ENCODE measurements at regions not wholly inside any gene's neighbourhood (a gene's known extent, or its start where the extent isn't known, plus 50 kb on each side); places are given as distances from the start of the nearest gene placed in this dataset.

DNA sequence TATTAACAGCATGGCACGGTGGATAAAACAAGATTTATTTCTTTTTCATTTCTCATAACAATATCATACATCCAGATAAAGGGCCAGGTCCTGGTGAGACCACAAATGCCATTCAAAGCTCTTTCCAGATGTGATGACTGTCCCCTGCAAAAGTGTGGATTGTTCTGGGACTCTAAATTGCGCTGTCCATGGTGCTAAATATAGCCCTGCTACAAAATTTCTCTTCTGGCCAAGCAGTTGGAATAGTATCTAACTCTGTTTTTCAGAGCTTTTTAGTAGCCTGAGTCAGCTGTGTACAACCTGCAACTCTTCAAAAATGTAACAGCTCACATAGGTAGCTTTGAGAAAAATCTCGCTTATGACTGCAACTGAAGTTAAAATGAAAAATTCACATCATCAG lies 115.8 kb downstream of the MANEA start:
- Mint-ChIP-seq H3K27ac (no peak overlapping the region), H3K36me3 (ENCODE audit: low read depth) (no peaks in the 10 kb centered on the region), H3K27me3 (ENCODE audit: insufficient read depth, low read depth, poor library complexity) (no peaks in the 10 kb centered on the region), H3K9me3 (no peaks in the 10 kb centered on the region), H3K4me1 (peaks cover 2% of the 10 kb centered on the region; the same call in 2 of the 3 replicates), H3K4me3 (no peak overlapping the region)
- Histone ChIP-seq H3K4me3 (no peak overlapping the region), H4K20me1 (replicated peaks; ENCODE audit: insufficient read depth) (no peaks in the 10 kb centered on the region), H3K27me3 (ENCODE audit: insufficient read depth) (no peaks in the 10 kb centered on the region), H2AFZ (no peak overlapping the region), H3K36me3 (ENCODE audit: insufficient read depth) (no peaks in the 10 kb centered on the region), H3K79me2 (replicated peaks; ENCODE audit: insufficient read depth) (no peaks in the 10 kb centered on the region), H3K4me2 (no peak overlapping the region), H3F3A (replicated peaks; ENCODE audit: low read depth) (no peaks in the 10 kb centered on the region), H3K4me1 (ENCODE audit: insufficient read depth) (no peaks in the 10 kb centered on the region), H3K9me2 (ENCODE audit: insufficient read depth) (peaks cover under 1% of the 10 kb centered on the region; the same call in 1 of the 2 replicates), H3K27ac (ENCODE audit: low read depth) (no peak overlapping the region)
- peak; percentile 38 for DNase-seq (ENCODE audit: low spot score)
- TF ChIP-seq CTCF (conservative IDR thresholded peaks at IDR 0.05; ENCODE audit: low read depth in 2 of 2) (no peak), EZH2phosphoT487 (IDR thresholded peaks at IDR 0.05; ENCODE audit: unreplicated experiment) (no peak), JUNB (IDR thresholded peaks at IDR 0.05; ENCODE audit: unreplicated experiment) (no peak)
- TF ChIP-seq, protein P1, sequence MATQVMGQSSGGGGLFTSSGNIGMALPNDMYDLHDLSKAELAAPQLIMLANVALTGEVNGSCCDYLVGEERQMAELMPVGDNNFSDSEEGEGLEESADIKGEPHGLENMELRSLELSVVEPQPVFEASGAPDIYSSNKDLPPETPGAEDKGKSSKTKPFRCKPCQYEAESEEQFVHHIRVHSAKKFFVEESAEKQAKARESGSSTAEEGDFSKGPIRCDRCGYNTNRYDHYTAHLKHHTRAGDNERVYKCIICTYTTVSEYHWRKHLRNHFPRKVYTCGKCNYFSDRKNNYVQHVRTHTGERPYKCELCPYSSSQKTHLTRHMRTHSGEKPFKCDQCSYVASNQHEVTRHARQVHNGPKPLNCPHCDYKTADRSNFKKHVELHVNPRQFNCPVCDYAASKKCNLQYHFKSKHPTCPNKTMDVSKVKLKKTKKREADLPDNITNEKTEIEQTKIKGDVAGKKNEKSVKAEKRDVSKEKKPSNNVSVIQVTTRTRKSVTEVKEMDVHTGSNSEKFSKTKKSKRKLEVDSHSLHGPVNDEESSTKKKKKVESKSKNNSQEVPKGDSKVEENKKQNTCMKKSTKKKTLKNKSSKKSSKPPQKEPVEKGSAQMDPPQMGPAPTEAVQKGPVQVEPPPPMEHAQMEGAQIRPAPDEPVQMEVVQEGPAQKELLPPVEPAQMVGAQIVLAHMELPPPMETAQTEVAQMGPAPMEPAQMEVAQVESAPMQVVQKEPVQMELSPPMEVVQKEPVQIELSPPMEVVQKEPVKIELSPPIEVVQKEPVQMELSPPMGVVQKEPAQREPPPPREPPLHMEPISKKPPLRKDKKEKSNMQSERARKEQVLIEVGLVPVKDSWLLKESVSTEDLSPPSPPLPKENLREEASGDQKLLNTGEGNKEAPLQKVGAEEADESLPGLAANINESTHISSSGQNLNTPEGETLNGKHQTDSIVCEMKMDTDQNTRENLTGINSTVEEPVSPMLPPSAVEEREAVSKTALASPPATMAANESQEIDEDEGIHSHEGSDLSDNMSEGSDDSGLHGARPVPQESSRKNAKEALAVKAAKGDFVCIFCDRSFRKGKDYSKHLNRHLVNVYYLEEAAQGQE (IDR thresholded peaks at IDR 0.05; ENCODE audit: unreplicated experiment) = peak; percentile 83
- no peak; the same call in 2 of the 3 replicates for ATAC-seq

DNA sequence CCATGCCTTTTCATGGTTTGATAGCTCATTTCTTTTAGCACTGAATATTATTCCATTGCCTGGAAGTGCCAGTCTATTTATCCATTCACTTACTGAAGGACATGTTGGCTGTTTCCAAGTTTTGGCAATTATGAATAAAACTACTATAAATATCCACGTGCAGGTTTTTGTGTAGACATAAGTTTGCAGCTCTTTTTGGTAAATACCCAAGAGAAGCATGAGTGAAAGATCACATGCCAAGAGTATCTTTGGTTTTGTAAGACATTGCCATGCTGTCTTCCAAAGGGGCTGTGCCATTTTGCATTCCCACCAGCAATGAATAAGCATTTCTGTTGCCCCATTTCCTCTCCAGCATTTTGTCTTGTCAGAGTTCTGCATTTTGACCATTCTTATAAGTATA lies 120.9 kb downstream of the MANEA start:
- H2AFZ ChIP-seq = no peak overlapping the region
- ATAC-seq (no peak), DNase-seq (ENCODE audit: low spot score) (no peak)
- peaks cover 8% of the 10 kb centered on the region; the same call in 1 of the 2 replicates for H3K4me1 ChIP-seq (ENCODE audit: insufficient read depth)
- no peaks in the 10 kb centered on the region for H3K27me3 Mint-ChIP-seq (ENCODE audit: insufficient read depth, low read depth, poor library complexity)
- no peaks in the 10 kb centered on the region for H3K79me2 ChIP-seq (replicated peaks; ENCODE audit: insufficient read depth)
- no peak overlapping the region for H3K4me3 Mint-ChIP-seq
- no peaks in the 10 kb centered on the region for H4K20me1 ChIP-seq (replicated peaks; ENCODE audit: insufficient read depth)
- no peak overlapping the region for H3K27ac Mint-ChIP-seq
- H3K27me3 ChIP-seq (ENCODE audit: insufficient read depth) = no peaks in the 10 kb centered on the region
- no peaks in the 10 kb centered on the region for H3K9me3 Mint-ChIP-seq
- H3K4me2 ChIP-seq = no peak overlapping the region
- H3F3A ChIP-seq (replicated peaks; ENCODE audit: low read depth) = no peaks in the 10 kb centered on the region
- H3K36me3 Mint-ChIP-seq (ENCODE audit: low read depth) = no peaks in the 10 kb centered on the region
- peaks cover 13% of the 10 kb centered on the region; the same call in 2 of the 3 replicates for H3K4me1 Mint-ChIP-seq
- no peaks in the 10 kb centered on the region for H3K36me3 ChIP-seq (ENCODE audit: insufficient read depth)
- no peak overlapping the region for H3K4me3 ChIP-seq
- peaks cover 5% of the 10 kb centered on the region; the same call in 1 of the 2 replicates for H3K9me2 ChIP-seq (ENCODE audit: insufficient read depth)
- H3K27ac ChIP-seq (ENCODE audit: low read depth) = no peak overlapping the region
- TF ChIP-seq CTCF (conservative IDR thresholded peaks at IDR 0.05; ENCODE audit: low read depth in 2 of 2) = no peak
- no peak for TF ChIP-seq JUNB (IDR thresholded peaks at IDR 0.05; ENCODE audit: unreplicated experiment)
- no peak for TF ChIP-seq NANOG (IDR thresholded peaks at IDR 0.05; ENCODE audit: borderline replicate concordance)
- TF ChIP-seq, protein P1 (IDR thresholded peaks at IDR 0.05; ENCODE audit: unreplicated experiment) = no peak
- TF ChIP-seq POLR2AphosphoS5 (IDR thresholded peaks at IDR 0.05; ENCODE audit: low read depth) = no peak
- TF ChIP-seq ZNF331 (CRISPR knock-in tag; IDR thresholded peaks at IDR 0.05; ENCODE audit: low read depth) = no peak
- TF ChIP-seq ZNF114 (CRISPR knock-in tag; IDR thresholded peaks at IDR 0.05) = no peak
- no peak for TF ChIP-seq CREB1 (CRISPR knock-in tag; IDR thresholded peaks at IDR 0.05; ENCODE audit: low read depth)
